Iris pigment epithelial cell (primary cell): ENCODE measurements at regions not wholly inside any gene's neighbourhood (a gene's known extent, or its start where the extent isn't known, plus 50 kb on each side); places are given as distances from the start of the nearest gene placed in this dataset.

ENCODE experiments used
- DNase-seq: peaks from one replicate; pipeline ENCODE4 v3.0.0-alpha.2; 2011; ENCODE audit warnings: low read depth

DNA sequence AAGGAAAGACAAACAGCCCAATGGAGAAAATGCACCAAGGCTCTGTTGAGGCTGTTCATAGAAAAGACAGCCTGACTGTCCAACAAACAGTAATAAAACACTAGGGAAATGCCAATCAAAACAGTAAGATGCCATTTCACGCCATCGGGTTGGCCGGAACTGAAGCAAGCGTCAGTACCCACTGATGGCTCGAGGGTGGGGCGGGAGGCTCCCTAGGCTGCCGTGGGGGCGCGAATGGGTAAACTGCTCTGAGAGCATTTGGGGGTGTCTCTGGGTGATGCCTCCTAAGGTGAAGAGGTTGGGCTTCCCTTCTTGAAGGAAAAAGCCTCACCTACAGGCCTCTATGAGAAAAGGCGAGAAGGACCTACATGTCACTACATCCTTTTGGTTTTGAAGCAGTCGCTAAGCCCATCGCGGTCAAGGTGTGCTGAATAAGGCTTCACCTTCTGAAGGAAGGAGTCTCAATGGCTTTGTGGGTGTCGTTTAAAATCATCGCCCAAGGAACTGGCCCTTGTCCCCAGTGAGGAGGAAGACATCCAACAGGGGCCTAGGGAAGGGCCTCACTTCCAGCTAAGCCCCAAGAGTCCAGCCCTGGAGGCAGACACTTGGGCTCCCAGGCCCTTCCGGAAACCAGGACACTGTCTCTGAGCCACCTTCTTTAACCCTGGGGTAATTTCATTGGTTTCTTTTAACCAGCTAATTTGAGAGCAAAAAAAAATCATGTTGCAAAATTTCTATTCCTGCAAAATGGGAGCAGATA is 98.5 kb upstream of the PPP2R2D start:
- no peak for DNase-seq

- DNase-seq = no peak
These were observed 97.8 kb upstream of the PPP2R2D start for GRCh38 chr10:131802996-131803395.

- DNase-seq = no peak
These were observed 96.9 kb upstream of the PPP2R2D start for GRCh38 chr10:131803860-131804425.

GRCh38 chr10:131804551-131805295 is 96.1 kb upstream of the PPP2R2D start:
- DNase-seq = no peak

GRCh38 chr10:131805696-131806095 is 95.1 kb upstream of the PPP2R2D start:
- no peak for DNase-seq

DNA sequence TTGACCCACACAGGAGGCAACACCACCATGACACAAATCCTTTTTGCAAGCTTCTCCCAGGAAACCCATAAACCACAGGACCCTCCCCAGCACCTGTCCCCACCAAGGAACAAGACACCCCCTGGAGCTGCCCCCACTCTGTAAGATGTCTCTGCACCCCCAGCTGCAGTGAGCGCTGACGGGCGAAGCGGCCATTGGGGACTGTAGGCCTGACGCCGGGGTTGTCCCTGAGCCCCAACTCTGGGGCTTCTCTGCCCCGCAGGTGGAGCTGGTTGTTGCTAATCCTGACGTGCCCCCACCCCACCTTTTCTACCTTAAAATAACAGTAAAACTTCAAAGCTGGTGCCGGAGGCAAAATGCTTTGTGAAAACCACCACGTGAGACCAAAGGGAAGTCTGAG is 94.7 kb upstream of the PPP2R2D start:
- no peak for DNase-seq

DNA sequence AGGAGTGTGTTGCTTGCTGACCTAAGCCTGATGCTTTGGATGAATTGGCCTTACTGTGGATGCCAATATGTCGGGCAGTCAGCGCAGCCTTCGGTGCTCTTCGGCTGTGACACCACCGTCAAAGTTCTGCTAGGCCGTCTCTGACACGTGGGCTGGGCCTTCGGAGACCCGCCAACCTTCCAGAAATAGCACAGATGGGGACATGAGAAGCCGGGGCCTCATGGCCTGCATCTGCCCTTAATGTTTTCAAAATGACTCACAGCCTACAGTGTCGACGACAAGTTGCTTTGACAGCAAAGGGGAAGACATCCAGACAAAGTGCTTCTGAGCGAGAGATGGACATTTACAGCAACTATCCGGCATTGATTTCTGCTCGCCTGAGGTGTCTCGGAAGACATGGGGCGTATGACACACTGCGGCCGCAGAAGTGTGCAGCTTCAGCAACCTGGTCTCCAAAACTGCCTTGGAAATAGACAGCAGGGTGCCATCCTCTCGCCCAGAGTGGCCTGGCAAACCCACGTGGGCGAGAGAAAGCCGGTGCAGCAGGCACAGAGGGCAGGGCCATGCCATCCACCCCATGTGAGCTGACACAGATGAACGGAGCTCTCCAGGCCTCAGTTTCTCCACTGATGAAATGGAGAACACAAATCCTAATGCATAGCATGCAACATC is 94.0 kb upstream of the PPP2R2D start:
- no peak for DNase-seq

- DNase-seq = no peak
These were observed 92.4 kb upstream of the PPP2R2D start for GRCh38 chr10:131808370-131808930.

- DNase-seq = no peak
These were observed 90.6 kb upstream of the PPP2R2D start for GRCh38 chr10:131810036-131810804.

- no peak for DNase-seq
These were observed 89.8 kb upstream of the PPP2R2D start for GRCh38 chr10:131810805-131811629.

DNA sequence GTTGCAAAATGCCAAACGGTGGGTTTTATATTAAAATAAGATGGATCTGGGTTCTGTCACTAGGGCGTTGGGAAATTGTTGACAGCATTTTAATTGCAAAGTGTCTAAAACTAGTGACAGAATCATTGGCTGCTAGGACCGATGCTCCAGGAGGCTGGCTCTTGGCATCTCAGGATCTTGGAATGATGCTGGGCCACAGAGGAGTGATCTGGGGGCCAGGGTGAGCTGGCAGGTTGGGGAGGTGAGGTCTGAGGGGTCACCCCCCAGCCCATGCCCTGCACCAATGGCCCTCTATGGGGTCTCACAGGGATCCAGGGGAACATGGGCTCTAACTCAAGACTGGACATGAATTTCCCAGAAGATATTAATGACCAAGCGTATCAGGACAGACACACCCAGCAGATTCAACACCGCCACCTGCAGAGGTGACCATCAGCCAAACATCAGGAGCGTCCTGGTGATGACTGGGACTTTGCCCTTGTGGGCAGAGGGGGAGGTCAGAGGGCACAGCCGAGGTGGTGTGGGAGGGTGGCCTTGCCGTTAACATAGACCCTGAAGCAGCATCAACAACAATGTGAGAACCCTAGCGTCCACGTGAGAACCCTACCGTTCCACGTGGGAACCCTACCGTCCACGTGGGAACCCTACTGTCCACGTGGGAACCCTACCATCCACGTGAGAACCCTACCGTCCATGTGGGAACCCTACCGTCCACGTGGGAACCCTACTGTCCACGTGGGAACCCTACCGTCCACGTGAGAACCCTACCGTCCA is 89.0 kb upstream of the PPP2R2D start:
- no peak for DNase-seq

DNA sequence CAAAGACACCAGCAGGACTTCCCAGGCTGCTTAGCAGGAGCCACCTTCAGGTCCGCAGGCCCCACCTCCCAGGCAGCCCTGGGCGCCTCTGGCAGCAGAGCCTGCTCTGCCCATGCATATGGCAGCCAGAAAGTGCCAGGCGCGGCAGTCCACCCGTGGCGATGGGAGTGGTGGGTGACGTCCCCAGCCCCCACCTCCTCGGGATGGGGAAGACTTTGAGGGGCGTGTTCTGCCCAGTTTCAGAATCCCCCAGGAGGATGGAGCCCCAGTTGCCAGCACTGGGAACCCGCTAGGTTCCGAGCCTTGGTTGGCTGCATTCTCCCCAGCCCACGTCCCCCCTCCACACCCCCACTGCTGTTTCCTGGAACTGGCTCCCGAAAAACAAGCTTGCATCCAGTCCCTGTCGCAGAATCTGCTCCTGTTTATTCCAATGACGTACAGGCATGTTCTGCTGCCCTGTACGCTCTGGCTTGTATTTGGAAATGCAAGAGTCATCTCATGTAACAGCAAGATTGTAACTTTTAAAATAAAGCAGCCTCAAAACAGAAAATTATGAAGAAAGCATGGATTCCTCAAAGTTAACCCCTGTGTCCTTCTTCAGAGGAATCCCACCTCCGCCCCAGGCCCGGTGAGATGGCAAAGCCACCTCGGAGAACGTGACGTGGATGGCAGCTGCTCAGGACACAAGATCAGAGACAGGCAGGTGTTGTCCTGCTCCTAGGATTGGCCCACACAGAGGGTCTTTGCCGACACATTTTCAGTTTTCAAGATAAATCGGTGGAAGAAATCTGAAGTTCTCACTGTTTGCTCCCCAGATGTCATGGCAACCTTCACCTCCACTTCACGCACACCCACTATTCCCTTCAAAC is 87.8 kb upstream of the PPP2R2D start:
- no peak for DNase-seq

DNA sequence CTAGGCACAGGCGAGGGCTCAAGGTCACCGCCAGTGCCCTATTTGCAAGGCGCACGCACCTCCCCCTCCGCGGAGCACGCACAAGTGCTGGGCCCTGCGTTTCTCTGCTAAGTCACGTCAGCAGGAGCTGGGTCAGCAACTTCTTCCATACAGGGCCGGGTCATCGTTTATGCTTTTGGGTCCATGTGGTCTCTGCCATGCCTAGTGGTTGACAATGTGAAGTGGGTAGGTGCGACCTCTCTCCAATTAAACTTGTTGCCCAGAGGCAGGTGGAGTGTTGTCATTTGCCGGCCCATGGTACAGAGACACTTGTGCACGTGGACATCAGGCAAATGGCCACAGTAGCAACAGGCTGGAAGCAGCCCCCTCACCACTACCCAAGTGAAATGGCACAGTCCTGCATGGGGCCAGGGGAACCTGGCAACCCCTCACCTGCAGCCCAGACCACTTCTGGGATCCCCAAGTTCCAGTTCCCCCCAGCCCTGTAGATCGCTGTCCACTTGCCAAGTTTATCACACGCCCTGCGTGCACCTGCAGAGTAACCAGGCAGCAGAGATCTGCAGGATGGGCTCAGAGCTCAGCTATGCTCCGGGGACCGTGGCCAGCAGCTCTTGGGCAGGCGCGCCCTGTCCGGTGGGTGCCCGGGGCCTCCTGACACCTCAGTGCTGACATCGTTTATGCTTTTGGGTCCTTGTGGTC is 86.1 kb upstream of the PPP2R2D start:
- DNase-seq = no peak

- DNase-seq = no peak
These were observed 85.3 kb upstream of the PPP2R2D start for GRCh38 chr10:131815266-131816156.

DNA sequence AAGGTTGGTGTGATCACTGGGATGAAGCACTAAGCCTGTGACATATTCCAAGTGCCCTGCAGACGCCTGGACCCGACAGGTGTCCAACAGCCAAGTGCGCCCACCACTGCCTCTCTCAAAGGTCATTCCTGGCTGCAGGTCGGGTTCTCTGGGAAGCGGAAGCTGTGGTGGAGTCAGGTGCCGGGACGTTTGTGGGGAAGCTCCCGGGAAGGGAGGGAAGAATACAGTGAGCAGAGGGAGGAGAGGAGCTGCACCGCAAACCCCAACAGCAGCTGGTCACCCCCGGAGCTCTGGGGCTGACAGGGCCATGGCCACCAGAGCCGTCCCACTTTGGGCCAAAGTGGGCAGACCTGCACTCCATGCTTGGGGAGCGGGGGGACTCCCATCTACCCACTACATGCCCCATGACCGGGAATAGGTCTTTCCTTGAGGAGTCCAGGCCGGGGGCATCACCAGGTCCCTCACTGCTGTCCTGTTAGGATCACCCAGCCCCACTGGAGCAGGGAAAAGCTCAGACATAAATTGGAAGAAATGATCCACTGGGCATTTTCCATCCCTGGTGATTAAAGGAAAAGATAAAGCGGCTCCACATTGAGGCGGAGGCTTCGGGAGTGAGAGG is 84.5 kb upstream of the PPP2R2D start:
- no peak for DNase-seq

DNA sequence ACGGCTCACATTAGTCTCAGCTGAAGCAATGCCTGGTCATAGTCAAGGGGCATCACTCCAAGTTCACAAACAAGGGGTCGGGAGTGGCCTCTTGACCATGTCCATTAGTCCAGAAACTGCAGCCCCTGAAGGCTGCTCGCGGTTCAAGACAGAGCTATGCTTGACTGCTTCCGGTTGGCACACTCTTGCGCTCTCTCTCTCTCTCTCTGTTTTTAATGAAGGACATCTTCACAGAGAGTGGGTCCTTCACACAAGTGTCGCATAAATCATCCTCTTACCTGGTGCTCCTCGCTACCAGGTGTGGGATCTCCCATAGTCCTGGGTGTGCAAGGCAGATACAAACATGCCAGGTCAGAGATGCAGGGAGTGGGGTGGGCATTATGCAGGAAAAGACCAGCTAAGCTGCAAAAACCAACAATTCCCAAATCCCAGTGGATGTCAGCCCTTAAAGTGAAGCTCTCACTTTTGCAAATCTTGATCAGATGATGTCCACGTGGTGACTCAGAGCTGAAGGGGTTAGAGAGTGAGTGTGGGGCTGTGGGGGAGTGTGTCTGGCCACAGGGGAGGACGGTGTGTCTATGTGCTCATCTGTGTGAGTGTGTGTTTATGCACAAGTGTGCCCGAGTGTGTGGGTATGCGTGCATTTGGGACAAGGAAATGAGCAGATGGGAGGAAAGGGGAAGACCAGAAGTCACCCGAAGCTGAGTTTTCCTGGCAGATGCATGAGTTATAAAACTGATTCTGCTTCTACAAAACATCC is 83.7 kb upstream of the PPP2R2D start:
- DNase-seq = no peak
